Neural cell (in vitro differentiated cells): ENCODE measurements at regions not wholly inside any gene's neighbourhood (a gene's known extent, or its start where the extent isn't known, plus 50 kb on each side); places are given as distances from the start of the nearest gene placed in this dataset.

ENCODE experiments used
- H2AFZ ChIP-seq: fragments of 200-600, 300-800 bp; sonication (generic), shearing (Covaris generic); 2 replicates; pipeline ENCODE4 v1.6.0; 2014; ENCODE audit warnings: low read depth, mild to moderate bottlenecking, antibody characterized with exemption, low read length, moderate library complexity
- H3F3A ChIP-seq: fragments of 200-600 bp; shearing (Covaris generic); 2 replicates; pipeline ENCODE4 v1.6.1; 2016; ENCODE audit warnings: mild to moderate bottlenecking, moderate library complexity, mixed read lengths, antibody characterized with exemption, low read length; ENCODE audit not compliant: insufficient read depth, poor library complexity, severe bottlenecking
- H3K27ac ChIP-seq: fragments of 200-600, 300-800 bp; sonication (generic), shearing (Covaris generic); 2 replicates; pipeline ENCODE4 v1.5.1; 2014; ENCODE audit warnings: mild to moderate bottlenecking, low read length, moderate library complexity
- H3K27me3 ChIP-seq: fragments of 300-800, 200-600 bp; sonication (generic), shearing (Covaris generic); 2 replicates; pipeline ENCODE4 v1.6.0; 2014; ENCODE audit warnings: mild to moderate bottlenecking, low read depth, low read length, moderate library complexity; ENCODE audit not compliant: insufficient read depth
- H3K36me3 ChIP-seq: fragments of 300-800, 200-600 bp; sonication (generic), shearing (Covaris generic); 2 replicates; pipeline ENCODE4 v1.5.1; 2014; ENCODE audit warnings: mild to moderate bottlenecking, antibody characterized with exemption, low read length, moderate library complexity; ENCODE audit not compliant: insufficient read depth
- H3K4me2 ChIP-seq: fragments of 300-800, 200-600 bp; sonication (generic), shearing (Covaris generic); 2 replicates; pipeline ENCODE4 v1.6.0; 2014; ENCODE audit warnings: mild to moderate bottlenecking, low read length
- H3K4me3 ChIP-seq: fragments of 300-800, 200-600 bp; sonication (generic), shearing (Covaris generic); 2 replicates; pipeline ENCODE4 v1.5.1; 2014; ENCODE audit warnings: mild to moderate bottlenecking, low read length, moderate library complexity
- H3K79me2 ChIP-seq: fragments of 200-600 bp; shearing (Covaris generic); replicated peaks from 2 replicates; pipeline ENCODE4 v1.6.0; 2014; ENCODE audit warnings: mild to moderate bottlenecking, low read length, moderate library complexity; ENCODE audit not compliant: insufficient read depth
- H3K9ac ChIP-seq: fragments of 300-800, 200-600 bp; sonication (generic), shearing (Covaris generic); 2 replicates; pipeline ENCODE4 v1.6.1; 2016; ENCODE audit warnings: mild to moderate bottlenecking, low read length, mixed read lengths
- H3K9me2 ChIP-seq: fragments of 200-600 bp; shearing (Covaris generic); 2 replicates; pipeline ENCODE4 v1.6.1; 2016; ENCODE audit warnings: mild to moderate bottlenecking, low read length, mixed read lengths; ENCODE audit not compliant: insufficient read depth
- H3K9me3 ChIP-seq: fragments of 200-600, 300-800 bp; sonication (generic), shearing (Covaris generic); 2 replicates; pipeline ENCODE4 v1.6.1; 2016; ENCODE audit warnings: mild to moderate bottlenecking, mixed run types, low read length, moderate library complexity, mixed read lengths
- H4K20me1 ChIP-seq: fragments of 200-600 bp; shearing (Covaris generic); 2 replicates; pipeline ENCODE4 v1.6.1; 2016; ENCODE audit warnings: mild to moderate bottlenecking, mixed run types; ENCODE audit not compliant: insufficient read depth
- CTCF ChIP-seq: fragments of 450-650 bp; IDR thresholded peaks from 2 replicates; pipeline ENCODE4 v1.5.1; 2014; ENCODE audit warnings: antibody characterized with exemption, mild to moderate bottlenecking, moderate library complexity; ENCODE audit not compliant: poor library complexity, severe bottlenecking
- EP300 ChIP-seq: fragments of 450-650 bp; conservative IDR thresholded peaks from 2 replicates; pipeline ENCODE4 v1.6.1; 2014; ENCODE audit warnings: antibody characterized with exemption, mild to moderate bottlenecking, moderate library complexity; ENCODE audit not compliant: poor library complexity, severe bottlenecking
- EZH2 ChIP-seq: fragments of 200-600, 300-800 bp; shearing (Covaris generic), sonication (generic); IDR thresholded peaks from 2 replicates; pipeline ENCODE4 v1.6.1; 2014; ENCODE audit warnings: antibody characterized with exemption, low read length, borderline replicate concordance, mild to moderate bottlenecking; ENCODE audit not compliant: insufficient read depth, poor library complexity, severe bottlenecking
- MXI1 ChIP-seq: fragments of 450-650 bp; conservative IDR thresholded peaks from 2 replicates; pipeline ENCODE4 v1.6.1; 2014; ENCODE audit warnings: antibody characterized with exemption, mild to moderate bottlenecking; ENCODE audit not compliant: poor library complexity, severe bottlenecking
- POLR2AphosphoS5 ChIP-seq: IDR thresholded peaks from 2 replicates; pipeline ENCODE4 v1.6.1; 2012
- RAD21 ChIP-seq: fragments of 450-650 bp; conservative IDR thresholded peaks from 2 replicates; pipeline ENCODE4 v1.6.1; 2014; ENCODE audit warnings: antibody characterized with exemption, mild to moderate bottlenecking, moderate library complexity
- REST ChIP-seq: IDR thresholded peaks from 2 replicates; pipeline ENCODE4 v1.6.1; 2012; ENCODE audit warnings: borderline replicate concordance
- SMC3 ChIP-seq: fragments of 450-650 bp; conservative IDR thresholded peaks from 2 replicates; pipeline ENCODE4 v1.6.1; 2014; ENCODE audit warnings: antibody characterized with exemption, mild to moderate bottlenecking, moderate library complexity; ENCODE audit not compliant: poor library complexity
- TAF1 ChIP-seq: IDR thresholded peaks from 2 replicates; pipeline ENCODE4 v1.6.1; 2012; ENCODE audit warnings: low read depth

DNA sequence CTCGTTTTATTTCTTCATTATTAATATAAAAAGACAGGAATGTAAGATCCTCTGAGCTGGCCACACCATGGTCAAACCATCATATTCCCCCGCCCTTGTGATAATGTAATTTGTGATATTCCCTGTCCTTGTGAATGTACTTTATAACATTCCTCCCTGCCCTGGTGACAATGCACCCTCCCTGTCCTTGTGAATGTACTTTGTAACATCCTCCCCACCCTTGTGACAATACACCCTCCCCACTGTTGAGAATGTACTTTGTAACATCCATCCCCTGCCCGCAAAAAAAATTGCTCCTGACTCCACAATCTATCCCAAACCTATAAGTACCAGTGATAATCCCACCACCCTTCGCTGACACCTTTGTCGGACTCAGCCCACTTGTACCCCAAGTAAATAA is 211.0 kb downstream of the MBD2 start:
- H2AFZ ChIP-seq, result no peak overlapping the region
- no peaks in the 10 kb centered on the region for H3F3A ChIP-seq
- H4K20me1 ChIP-seq, result no peaks in the 10 kb centered on the region
- no peaks in the 10 kb centered on the region for H3K79me2 ChIP-seq
- no peak overlapping the region for H3K9ac ChIP-seq
- no peak overlapping the region for H3K4me2 ChIP-seq
- no peaks in the 10 kb centered on the region for H3K36me3 ChIP-seq
- no peak overlapping the region for H3K4me3 ChIP-seq
- no peak for TF ChIP-seq POLR2AphosphoS5
- no peak for TF ChIP-seq RAD21
- no peak for TF ChIP-seq EP300
- no peak overlapping the region for H3K27ac ChIP-seq
- no peaks in the 10 kb centered on the region for H3K9me2 ChIP-seq
- H3K9me3 ChIP-seq, result no peaks in the 10 kb centered on the region
- H3K27me3 ChIP-seq, result no peaks in the 10 kb centered on the region

- no peak overlapping the region for H2AFZ ChIP-seq
- no peak overlapping the region for H3K4me3 ChIP-seq
- no peak overlapping the region for H3K9ac ChIP-seq
- TF ChIP-seq MXI1 (no peak), EP300 (no peak)
- H3K9me3 ChIP-seq, result no peaks in the 10 kb centered on the region
- H3K27ac ChIP-seq, result no peak overlapping the region
- no peaks in the 10 kb centered on the region for H3K27me3 ChIP-seq
- no peaks in the 10 kb centered on the region for H3K79me2 ChIP-seq
- H3K4me2 ChIP-seq, result no peak overlapping the region
- no peaks in the 10 kb centered on the region for H3F3A ChIP-seq
- H4K20me1 ChIP-seq, result no peaks in the 10 kb centered on the region
- no peaks in the 10 kb centered on the region for H3K9me2 ChIP-seq
- no peaks in the 10 kb centered on the region for H3K36me3 ChIP-seq
These were observed 219.6 kb downstream of the MBD2 start for GRCh38 chr18:54004828-54005227.

GRCh38 chr18:54003195-54003594 is 221.3 kb downstream of the MBD2 start:
- H3K9me2 ChIP-seq, result no peaks in the 10 kb centered on the region
- H3K27me3 ChIP-seq, result no peaks in the 10 kb centered on the region
- no peak overlapping the region for H3K27ac ChIP-seq
- no peaks in the 10 kb centered on the region for H3K9me3 ChIP-seq
- no peak overlapping the region for H2AFZ ChIP-seq
- no peaks in the 10 kb centered on the region for H3F3A ChIP-seq
- H4K20me1 ChIP-seq, result no peaks in the 10 kb centered on the region
- no peak overlapping the region for H3K9ac ChIP-seq
- H3K4me2 ChIP-seq, result no peak overlapping the region
- TF ChIP-seq TAF1 (no peak), EZH2 (no peak), CTCF (no peak)
- no peaks in the 10 kb centered on the region for H3K79me2 ChIP-seq
- H3K36me3 ChIP-seq, result no peaks in the 10 kb centered on the region
- H3K4me3 ChIP-seq, result no peak overlapping the region

GRCh38 chr18:53997064-53997463 is 227.4 kb downstream of the MBD2 start:
- no peak for TF ChIP-seq EZH2
- no peak for TF ChIP-seq MXI1
- TF ChIP-seq EP300, result no peak
- TF ChIP-seq SMC3, result no peak
- no peak for TF ChIP-seq TAF1
- TF ChIP-seq POLR2AphosphoS5, result no peak
- TF ChIP-seq CTCF, result no peak
- TF ChIP-seq RAD21, result no peak
- TF ChIP-seq REST, result no peak
- Histone ChIP-seq H2AFZ (no peak overlapping the region), H4K20me1 (no peaks in the 10 kb centered on the region), H3K4me3 (no peak overlapping the region), H3K9me2 (no peaks in the 10 kb centered on the region), H3K36me3 (no peaks in the 10 kb centered on the region), H3K27ac (no peak overlapping the region), H3F3A (no peaks in the 10 kb centered on the region), H3K9me3 (no peaks in the 10 kb centered on the region), H3K27me3 (no peaks in the 10 kb centered on the region), H3K4me2 (no peak overlapping the region), H3K79me2 (no peaks in the 10 kb centered on the region), H3K9ac (no peak overlapping the region)
